HS-5 (cell line): ENCODE measurements at regions not wholly inside any gene's neighbourhood (a gene's known extent, or its start where the extent isn't known, plus 50 kb on each side); places are given as distances from the start of the nearest gene placed in this dataset.

Experiments used
- DNase-seq: peaks from one replicate; pipeline ENCODE4 v3.0.0-alpha.2; 2012; ENCODE audit warnings: low read depth

DNA sequence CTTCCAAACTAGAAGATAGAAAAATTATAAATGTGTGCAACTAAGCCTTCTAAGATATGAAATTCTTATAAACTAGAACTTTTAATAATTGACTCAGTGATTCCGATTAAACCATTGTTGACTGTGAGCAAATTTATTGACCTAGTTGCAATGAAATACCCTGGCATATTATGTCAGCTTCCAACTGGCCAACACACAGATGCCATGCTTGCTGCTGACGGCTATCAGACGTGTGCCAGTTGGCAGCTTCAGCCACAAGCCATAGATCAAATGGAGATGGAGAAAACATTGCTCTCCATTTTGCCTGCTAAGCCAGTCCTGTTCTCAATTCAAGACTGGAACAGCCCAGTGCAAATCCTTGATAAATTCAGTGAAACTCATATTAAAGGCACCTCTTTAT is 101.7 kb upstream of the HDGFL1 start:
- no peak for DNase-seq

GRCh38 chr6:22468256-22468965 is 101.0 kb upstream of the HDGFL1 start:
- no peak for DNase-seq

DNA sequence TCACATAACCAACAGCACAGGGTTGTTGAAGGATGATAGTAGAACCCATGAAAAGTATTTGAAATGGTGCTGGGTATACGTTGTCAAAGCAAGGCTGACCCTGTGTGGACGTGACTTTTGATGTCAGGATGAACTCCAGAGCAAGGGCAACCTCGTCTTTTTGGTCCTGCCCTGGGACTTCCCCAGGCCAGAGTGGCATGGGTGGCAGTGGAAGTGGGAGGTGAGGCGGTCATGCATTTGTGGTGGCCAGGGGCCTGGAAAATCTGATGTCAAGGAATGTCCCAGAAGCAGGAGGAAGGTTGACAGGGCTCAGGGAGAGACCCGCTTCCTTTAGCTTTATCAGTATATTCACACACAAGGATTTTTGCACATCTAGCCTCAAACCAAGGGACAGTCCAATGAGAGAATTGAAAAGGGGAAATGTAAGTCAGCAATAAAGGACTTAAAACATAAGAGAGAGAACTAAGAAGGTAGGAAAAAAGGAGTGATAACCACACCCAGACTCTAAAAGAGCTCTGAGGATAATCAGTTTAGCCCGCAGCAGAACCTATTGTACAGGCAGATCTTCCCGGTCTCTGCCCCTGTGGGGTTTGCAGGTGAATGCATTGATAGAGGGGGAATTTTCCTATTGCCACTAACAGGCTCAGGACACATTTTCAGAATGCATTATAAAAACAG is 98.8 kb upstream of the HDGFL1 start:
- no peak for DNase-seq

- no peak for DNase-seq
Measured at GRCh38 chr6:22471132-22471690, 98.2 kb upstream of the HDGFL1 start.

- DNase-seq: no peak
Measured at GRCh38 chr6:22471746-22472145, 97.6 kb upstream of the HDGFL1 start.

- DNase-seq: no peak
Measured at GRCh38 chr6:22473991-22474682, 95.2 kb upstream of the HDGFL1 start.

- no peak for DNase-seq
Measured at GRCh38 chr6:22476811-22477390, 92.5 kb upstream of the HDGFL1 start.

DNA sequence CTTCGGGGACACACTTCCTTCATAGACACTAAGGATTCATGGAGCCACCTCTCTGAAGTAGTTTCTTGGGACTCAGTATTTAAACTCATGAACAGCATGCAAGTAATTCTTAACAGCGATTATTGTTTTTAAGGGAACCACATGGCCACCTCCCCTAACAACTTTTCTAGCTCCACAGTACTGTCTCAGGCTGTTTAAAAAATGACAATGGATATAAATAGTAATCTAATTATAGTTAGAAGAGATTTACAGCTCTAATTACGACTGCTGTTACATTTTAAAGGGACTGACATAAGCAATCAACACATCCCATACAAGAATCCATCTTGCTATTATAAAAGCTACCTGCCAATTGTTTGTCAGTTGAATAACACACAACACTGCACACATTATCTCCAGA is 72.1 kb upstream of the HDGFL1 start:
- DNase-seq: no peak

DNA sequence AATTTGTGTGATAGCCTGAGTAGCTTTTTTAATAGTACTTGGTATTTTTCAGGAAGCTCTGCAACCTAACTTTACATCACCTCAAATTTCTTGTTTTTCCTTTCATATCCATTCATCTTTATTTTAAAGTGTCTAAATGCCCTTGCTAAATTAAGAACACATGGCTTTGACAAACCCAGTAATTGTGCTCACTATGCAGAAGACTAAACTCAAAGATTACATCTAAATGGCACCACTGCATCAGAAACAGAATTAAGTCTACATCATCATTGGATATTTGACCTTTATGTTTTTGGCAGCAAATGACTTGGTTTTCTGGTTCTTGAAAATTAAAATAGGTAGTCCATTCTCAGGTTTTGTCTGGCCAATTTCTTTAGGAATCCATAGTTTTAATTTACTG is 69.6 kb upstream of the HDGFL1 start:
- DNase-seq: no peak

DNA sequence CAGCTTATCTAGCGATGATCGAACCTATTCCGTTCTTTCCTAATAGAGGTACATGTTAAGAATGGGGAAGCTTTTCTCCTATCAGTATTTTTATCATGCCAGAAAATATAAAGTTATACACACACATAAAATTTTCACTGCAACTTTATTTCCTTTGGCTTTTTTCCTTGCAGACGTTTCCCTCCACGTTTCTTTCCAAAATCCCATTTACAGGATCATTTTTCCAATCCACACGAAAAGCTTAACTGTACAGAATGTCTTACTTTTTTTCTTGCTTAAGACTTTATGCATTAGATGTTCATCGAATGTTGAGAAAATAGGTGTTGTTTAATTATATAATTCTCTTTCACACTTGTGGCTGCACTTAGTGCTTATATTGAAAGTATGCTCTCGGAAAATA is 62.9 kb upstream of the HDGFL1 start:
- DNase-seq: no peak

DNA sequence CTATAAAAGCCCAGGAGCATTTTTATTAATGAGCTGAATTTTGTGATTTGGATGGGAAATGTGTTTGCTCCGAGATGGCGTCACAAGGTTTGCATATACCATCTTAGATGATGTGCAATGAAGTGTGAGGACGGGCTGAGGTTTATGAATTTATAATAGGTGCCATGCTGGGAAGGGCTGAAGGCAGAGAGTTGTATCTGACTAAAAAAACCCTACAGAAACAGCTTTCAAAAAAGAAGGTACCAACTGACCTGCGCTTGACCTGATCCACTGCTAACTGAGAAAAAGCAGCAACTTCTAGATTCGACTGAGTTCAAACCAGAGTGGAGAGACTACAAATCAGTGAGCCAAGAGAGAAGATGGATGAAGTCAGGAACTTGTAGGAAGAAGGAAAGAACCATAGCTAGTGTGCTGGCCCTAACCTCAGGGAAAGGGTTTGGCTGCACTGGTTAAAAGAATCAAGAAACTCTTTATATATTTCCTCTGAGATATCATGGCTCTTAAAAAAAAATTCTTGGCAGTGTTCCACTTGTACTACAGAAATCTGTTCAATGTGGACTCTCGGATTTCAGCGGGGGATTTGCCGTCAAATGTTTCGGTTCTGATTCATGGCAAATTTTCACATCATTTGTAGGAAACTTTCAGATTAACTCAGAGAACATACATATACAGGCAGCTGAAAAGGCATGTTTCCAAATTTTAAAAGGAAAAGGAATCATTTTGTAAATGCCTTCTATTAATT is 56.5 kb upstream of the HDGFL1 start:
- no peak for DNase-seq

GRCh38 chr6:22513667-22514066 is 55.7 kb upstream of the HDGFL1 start:
- DNase-seq: no peak

- no peak for DNase-seq
Measured at GRCh38 chr6:22519237-22519636, 50.1 kb upstream of the HDGFL1 start.
